Gastroesophageal sphincter (tissue), 4 donors: ENCODE measurements at regions not wholly inside any gene's neighbourhood (a gene's known extent, or its start where the extent isn't known, plus 50 kb on each side); places are given as distances from the start of the nearest gene placed in this dataset.

Experiments used
- ATAC-seq: fragments of 150-250 bp; one replicate; pipeline ENCODE4 v1.9.1; 2016; ENCODE audit warnings: mild to moderate bottlenecking, moderate library complexity
- H3K27ac ChIP-seq, 4 donors: fragments of 200-600 bp; sonication (generic) in 3 of 4; 1 replicate in 3 of 4; 2 replicates in 1 of 4; pipeline ENCODE4 v1.5.1; 2016 to 2019
- H3K27me3 ChIP-seq: fragments of 200-600 bp; sonication (generic); one replicate; pipeline ENCODE4 v1.5.1; 2019
- H3K36me3 ChIP-seq, 2 donors: fragments of 200-600 bp; sonication (generic); one replicate each; pipeline ENCODE4 v1.5.1; 2019; ENCODE audit warnings: control low read depth in 1 of 2
- H3K4me1 ChIP-seq, 3 donors: fragments of 200-600 bp; sonication (generic); 1 replicate in 2 of 3; 2 replicates in 1 of 3; pipeline ENCODE4 v1.5.1; 2016 to 2019; ENCODE audit warnings: control low read depth in 2 of 3
- H3K4me3 ChIP-seq, 2 donors: fragments of 200-600 bp; sonication (generic); one replicate each; pipeline ENCODE4 v1.5.1; 2019; ENCODE audit warnings: mild to moderate bottlenecking in 1 of 2, moderate library complexity in 1 of 2
- H3K9me3 ChIP-seq, 3 donors: fragments of 200-600 bp; sonication (generic); one replicate each; pipeline ENCODE4 v1.5.1; 2017 to 2019; ENCODE audit warnings: control low read depth in 2 of 3
- EP300 ChIP-seq: sonication (generic); formaldehyde crosslinking; IDR thresholded peaks from one replicate; pipeline ENCODE4 v1.6.1; 2017; ENCODE audit warnings: antibody characterized with exemption, mild to moderate bottlenecking
- POLR2A ChIP-seq, 2 donors: fragments of 450-650 bp; IDR thresholded peaks; one replicate each; pipeline ENCODE4 v1.6.1; 2017; ENCODE audit warnings: antibody characterized with exemption in 2 of 2, mild to moderate bottlenecking in 2 of 2, moderate library complexity in 1 of 2
- POLR2AphosphoS5 ChIP-seq: sonication (generic); formaldehyde crosslinking; IDR thresholded peaks from one replicate; pipeline ENCODE4 v1.6.1; 2017; ENCODE audit warnings: antibody characterized with exemption
- WGBS, 2 donors: methylation state at CpG; one replicate each; pipeline ENCODE4 v1.1.5; 2018; ENCODE audit warnings: low coverage in 1 of 2; 5-methylcytosine and 5-hydroxymethylcytosine counted together
- TF ChIP-seq, protein P1 (sequence below), 4 experiments: fragments of 200-600 bp in 2 of 4; fragments of 450-650 bp in 2 of 4; sonication (generic) in 1 of 4; IDR thresholded peaks; one replicate each; pipeline ENCODE4 v1.5.1; 2017 to 2019; ENCODE audit warnings: antibody characterized with exemption in 4 of 4, mild to moderate bottlenecking in 2 of 4, moderate library complexity in 2 of 4

DNA sequence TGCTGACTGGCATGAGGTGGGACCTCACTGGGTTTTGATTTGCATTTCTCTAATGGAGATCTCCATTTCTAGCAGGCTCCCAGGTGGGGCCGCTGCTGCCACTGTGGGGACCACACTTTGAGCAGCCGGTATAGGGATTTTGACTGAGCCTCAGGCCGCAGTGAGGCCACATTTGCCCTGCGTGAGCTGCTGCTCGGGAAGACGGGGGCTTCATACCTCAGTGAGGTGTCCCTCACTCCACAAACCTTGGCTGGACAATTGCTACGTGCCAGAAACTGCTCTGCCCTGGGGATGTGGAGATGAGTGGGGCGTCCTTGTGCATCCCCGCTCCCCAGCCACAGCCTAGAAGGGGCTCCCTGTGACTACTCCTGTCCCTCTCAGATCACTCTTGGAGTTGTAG, 134.3 kb downstream of the ANKRD60 start:
- no peaks in the 10 kb centered on the region for H3K9me3 ChIP-seq
- WGBS, 2 donors, result 87% methylated on average over 3 of the region's 9 CpGs; no CpG with 5 or more reads in 1 of the 2 donors
- no peak overlapping the region for H3K4me3 ChIP-seq
- ATAC-seq, result no peak
- TF ChIP-seq POLR2AphosphoS5 (no peak), EP300 (no peak), POLR2A (IDR thresholded peaks at IDR 0.05) (no peak)
- TF ChIP-seq, protein P1, sequence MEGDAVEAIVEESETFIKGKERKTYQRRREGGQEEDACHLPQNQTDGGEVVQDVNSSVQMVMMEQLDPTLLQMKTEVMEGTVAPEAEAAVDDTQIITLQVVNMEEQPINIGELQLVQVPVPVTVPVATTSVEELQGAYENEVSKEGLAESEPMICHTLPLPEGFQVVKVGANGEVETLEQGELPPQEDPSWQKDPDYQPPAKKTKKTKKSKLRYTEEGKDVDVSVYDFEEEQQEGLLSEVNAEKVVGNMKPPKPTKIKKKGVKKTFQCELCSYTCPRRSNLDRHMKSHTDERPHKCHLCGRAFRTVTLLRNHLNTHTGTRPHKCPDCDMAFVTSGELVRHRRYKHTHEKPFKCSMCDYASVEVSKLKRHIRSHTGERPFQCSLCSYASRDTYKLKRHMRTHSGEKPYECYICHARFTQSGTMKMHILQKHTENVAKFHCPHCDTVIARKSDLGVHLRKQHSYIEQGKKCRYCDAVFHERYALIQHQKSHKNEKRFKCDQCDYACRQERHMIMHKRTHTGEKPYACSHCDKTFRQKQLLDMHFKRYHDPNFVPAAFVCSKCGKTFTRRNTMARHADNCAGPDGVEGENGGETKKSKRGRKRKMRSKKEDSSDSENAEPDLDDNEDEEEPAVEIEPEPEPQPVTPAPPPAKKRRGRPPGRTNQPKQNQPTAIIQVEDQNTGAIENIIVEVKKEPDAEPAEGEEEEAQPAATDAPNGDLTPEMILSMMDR (IDR thresholded peaks at IDR 0.05), result no peak
- H3K27ac ChIP-seq, result no peak overlapping the region
- peaks cover 0 to 9% (median 0%) of the 10 kb centered on the region in 3 donors for H3K4me1 ChIP-seq
- no peaks in the 10 kb centered on the region for H3K27me3 ChIP-seq
- no peaks in the 10 kb centered on the region for H3K36me3 ChIP-seq

GRCh38 chr20:58092871-58093270, 135.6 kb downstream of the ANKRD60 start:
- WGBS, 2 donors, result 95% methylated on average over 4 of the region's 11 CpGs; no CpG with 5 or more reads in 1 of the 2 donors
- ATAC-seq, result no peak

GRCh38 chr20:58092353-58092752, 136.1 kb downstream of the ANKRD60 start:
- H3K27me3 ChIP-seq, result no peaks in the 10 kb centered on the region
- peaks cover 0 to 9% (median 0%) of the 10 kb centered on the region in 3 donors for H3K4me1 ChIP-seq
- ATAC-seq, result no peak
- no peak overlapping the region for H3K27ac ChIP-seq
- WGBS, 2 donors, result 27 to 62% methylated on average over 3 to 4 of the region's 4 CpGs
- H3K9me3 ChIP-seq, result no peaks in the 10 kb centered on the region
- H3K36me3 ChIP-seq, result no peaks in the 10 kb centered on the region
- H3K4me3 ChIP-seq, result no peak overlapping the region
- TF ChIP-seq POLR2A (IDR thresholded peaks at IDR 0.05) (no peak), POLR2AphosphoS5 (no peak), EP300 (no peak)
- TF ChIP-seq, protein P1 (IDR thresholded peaks at IDR 0.05), result no peak

More at GRCh38 chr20:58092871-58093270, 135.6 kb downstream of the ANKRD60 start:
- peaks cover 0 to 9% (median 0%) of the 10 kb centered on the region in 3 donors for H3K4me1 ChIP-seq
- no peak for TF ChIP-seq POLR2AphosphoS5
- no peak for TF ChIP-seq EP300
- TF ChIP-seq, protein P1 (IDR thresholded peaks at IDR 0.05), result no peak
- no peak for TF ChIP-seq POLR2A (IDR thresholded peaks at IDR 0.05)
- H3K4me3 ChIP-seq, result no peak overlapping the region
- no peaks in the 10 kb centered on the region for H3K27me3 ChIP-seq
- no peaks in the 10 kb centered on the region for H3K9me3 ChIP-seq
- H3K36me3 ChIP-seq, result no peaks in the 10 kb centered on the region
- H3K27ac ChIP-seq, result no peak overlapping the region

GRCh38 chr20:58091810-58092209, 136.6 kb downstream of the ANKRD60 start:
- WGBS, 2 donors, result 86 to 100% methylated on average over 1 to 7 of the region's 8 CpGs
- H3K27ac ChIP-seq, result no peak overlapping the region
- H3K4me1 ChIP-seq, result peaks cover 0 to 9% (median 0%) of the 10 kb centered on the region in 3 donors
- H3K36me3 ChIP-seq, result no peaks in the 10 kb centered on the region
- no peaks in the 10 kb centered on the region for H3K27me3 ChIP-seq
- TF ChIP-seq POLR2AphosphoS5 (no peak), POLR2A (IDR thresholded peaks at IDR 0.05) (no peak), EP300 (no peak)
- TF ChIP-seq, protein P1 (IDR thresholded peaks at IDR 0.05), result no peak
- no peak for ATAC-seq
- H3K9me3 ChIP-seq, result no peaks in the 10 kb centered on the region
- no peak overlapping the region for H3K4me3 ChIP-seq

DNA sequence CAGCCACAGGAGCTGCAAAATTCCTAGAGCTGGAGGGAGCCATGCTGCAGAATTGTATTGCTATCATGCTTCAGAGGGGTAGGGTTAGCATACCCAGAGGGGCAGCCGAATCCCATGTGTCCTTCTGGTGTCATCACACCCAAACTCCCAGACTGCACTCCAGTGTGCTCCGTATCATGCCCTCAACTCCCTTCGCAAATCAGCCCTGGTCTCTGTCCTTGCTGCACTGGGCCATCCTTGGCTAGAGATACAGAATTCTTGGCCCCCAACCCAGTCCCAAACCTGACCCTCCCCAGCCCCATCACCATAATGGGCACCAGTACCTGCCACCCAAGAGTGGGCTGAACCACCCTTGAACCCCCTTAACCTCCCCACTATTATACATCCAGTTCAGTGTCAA, 138.3 kb downstream of the ANKRD60 start:
- Histone ChIP-seq H3K4me1 (peaks cover 0 to 9% (median 0%) of the 10 kb centered on the region in 3 donors), H3K9me3 (no peaks in the 10 kb centered on the region), H3K27me3 (no peaks in the 10 kb centered on the region), H3K36me3 (no peaks in the 10 kb centered on the region), H3K27ac (no peak overlapping the region), H3K4me3 (no peak overlapping the region)
- no peak for TF ChIP-seq POLR2A (IDR thresholded peaks at IDR 0.05)
- TF ChIP-seq EP300, result no peak
- TF ChIP-seq, protein P1 (IDR thresholded peaks at IDR 0.05), result no peak
- no peak for TF ChIP-seq POLR2AphosphoS5
- 86 to 100% methylated on average over 1 to 3 of the region's 3 CpGs for WGBS, 2 donors
- ATAC-seq, result no peak
